NCI-H345 (cell line): ENCODE measurements at regions not wholly inside any gene's neighbourhood (a gene's known extent, or its start where the extent isn't known, plus 50 kb on each side); places are given as distances from the start of the nearest gene placed in this dataset.

Experiments
- DNase-seq: peaks from one replicate; lab custom pipeline; 2025; lab: John Stamatoyannopoulos, UW

- DNase-seq: no peak
Observed at GRCh38 chr5:109531262-109531661, 121.5 kb upstream of the PJA2 start.

- DNase-seq: no peak
Observed at GRCh38 chr5:109529987-109530386, 120.2 kb upstream of the PJA2 start.

- no peak for DNase-seq
Observed at GRCh38 chr5:109529520-109529919, 119.7 kb upstream of the PJA2 start.

- DNase-seq: no peak
Observed at GRCh38 chr5:109524555-109524954, 114.8 kb upstream of the PJA2 start.

GRCh38 chr5:109524026-109524425, 114.3 kb upstream of the PJA2 start:
- no peak for DNase-seq

- no peak for DNase-seq
Observed at GRCh38 chr5:109522404-109522803, 112.6 kb upstream of the PJA2 start.

GRCh38 chr5:109519416-109519815, 109.6 kb upstream of the PJA2 start:
- DNase-seq: no peak

- DNase-seq: no peak
Observed at GRCh38 chr5:109516390-109516789, 106.6 kb upstream of the PJA2 start.

GRCh38 chr5:109511980-109512734, 102.4 kb upstream of the PJA2 start:
- DNase-seq: no peak

GRCh38 chr5:109506556-109506955, 96.8 kb upstream of the PJA2 start:
- no peak for DNase-seq

GRCh38 chr5:109496112-109496511, 86.3 kb upstream of the PJA2 start:
- no peak for DNase-seq

- no peak for DNase-seq
Observed at GRCh38 chr5:109487753-109488420, 78.1 kb upstream of the PJA2 start.

- DNase-seq: no peak
Observed at GRCh38 chr5:109486200-109486804, 76.5 kb upstream of the PJA2 start.

GRCh38 chr5:109485030-109485429, 75.3 kb upstream of the PJA2 start:
- DNase-seq: peak; percentile 93

- DNase-seq: no peak
Observed at GRCh38 chr5:109484597-109484996, 74.8 kb upstream of the PJA2 start.

GRCh38 chr5:109483395-109483971, 73.7 kb upstream of the PJA2 start:
- DNase-seq: no peak

GRCh38 chr5:109482748-109483147, 73.0 kb upstream of the PJA2 start:
- no peak for DNase-seq

- no peak for DNase-seq
Observed at GRCh38 chr5:109479260-109479860, 69.6 kb upstream of the PJA2 start.

GRCh38 chr5:109478830-109479229, 69.1 kb upstream of the PJA2 start:
- DNase-seq: no peak

GRCh38 chr5:109476292-109476691, 66.5 kb upstream of the PJA2 start:
- no peak for DNase-seq

- no peak for DNase-seq
Observed at GRCh38 chr5:109469896-109470662, 60.3 kb upstream of the PJA2 start.
